Smooth muscle cell (in vitro differentiated cells): ENCODE measurements at regions not wholly inside any gene's neighbourhood (a gene's known extent, or its start where the extent isn't known, plus 50 kb on each side); places are given as distances from the start of the nearest gene placed in this dataset.

ENCODE experiments used
- DNase-seq: peaks from one replicate; lab custom pipeline; 2025; ENCODE audit not compliant: unreplicated experiment; lab: John Stamatoyannopoulos, UW
- H2AFZ ChIP-seq: fragments of 200-600 bp; sonication (generic); 2 replicates; pipeline ENCODE4 v1.6.0; 2016; ENCODE audit warnings: antibody characterized with exemption, low read depth, mild to moderate bottlenecking
- H3F3A ChIP-seq: fragments of 200-600 bp; sonication (generic); 2 replicates; pipeline ENCODE4 v1.6.0; 2017; ENCODE audit warnings: antibody characterized with exemption, low read depth
- H3K27ac ChIP-seq: fragments of 200-600 bp; sonication (generic); 2 replicates; pipeline ENCODE4 v1.5.1; 2016; ENCODE audit warnings: low read depth, mild to moderate bottlenecking
- H3K27me3 ChIP-seq: fragments of 200-600 bp; sonication (generic); 2 replicates; pipeline ENCODE4 v1.6.1; 2016; ENCODE audit warnings: low read depth, mild to moderate bottlenecking
- H3K36me3 ChIP-seq: fragments of 200-600 bp; sonication (generic); 2 replicates; pipeline ENCODE4 v1.5.1; 2016; ENCODE audit warnings: low read depth
- H3K4me1 ChIP-seq: fragments of 200-600 bp; sonication (generic); 2 replicates; pipeline ENCODE4 v1.5.1; 2016; ENCODE audit warnings: low read depth
- H3K4me2 ChIP-seq: fragments of 200-600 bp; sonication (generic); 2 replicates; pipeline ENCODE4 v1.6.0; 2016; ENCODE audit warnings: mild to moderate bottlenecking
- H3K4me3 ChIP-seq: fragments of 200-600 bp; sonication (generic); 2 replicates; pipeline ENCODE4 v1.5.1; 2016; ENCODE audit warnings: mild to moderate bottlenecking
- H3K79me2 ChIP-seq: fragments of 200-600 bp; sonication (generic); 2 replicates; pipeline ENCODE4 v1.6.0; 2016; ENCODE audit warnings: low read depth, mild to moderate bottlenecking
- H3K9ac ChIP-seq: fragments of 200-600 bp; sonication (generic); 2 replicates; pipeline ENCODE4 v1.6.0; 2016; ENCODE audit warnings: low read depth
- H3K9me3 ChIP-seq: fragments of 200-600 bp; sonication (generic); replicated peaks from 2 replicates; pipeline ENCODE4 v1.5.1; 2016; ENCODE audit warnings: low read depth
- H4K20me1 ChIP-seq: fragments of 200-600 bp; sonication (generic); 2 replicates; pipeline ENCODE4 v1.6.0; 2016; ENCODE audit warnings: low read depth
- WGBS: methylation state at CpG from one replicate; pipeline ENCODE4 v1.1.7; 2016; ENCODE audit warnings: low lambda C conversion rate; 5-methylcytosine and 5-hydroxymethylcytosine counted together
- TF ChIP-seq, protein P1 (sequence below): fragments of 200-600 bp; sonication (generic); IDR thresholded peaks from 2 replicates; pipeline ENCODE4 v1.5.1; 2017; ENCODE audit warnings: borderline replicate concordance, mild to moderate bottlenecking, antibody characterized with exemption; ENCODE audit not compliant: insufficient read depth, poor library complexity, severe bottlenecking

DNA sequence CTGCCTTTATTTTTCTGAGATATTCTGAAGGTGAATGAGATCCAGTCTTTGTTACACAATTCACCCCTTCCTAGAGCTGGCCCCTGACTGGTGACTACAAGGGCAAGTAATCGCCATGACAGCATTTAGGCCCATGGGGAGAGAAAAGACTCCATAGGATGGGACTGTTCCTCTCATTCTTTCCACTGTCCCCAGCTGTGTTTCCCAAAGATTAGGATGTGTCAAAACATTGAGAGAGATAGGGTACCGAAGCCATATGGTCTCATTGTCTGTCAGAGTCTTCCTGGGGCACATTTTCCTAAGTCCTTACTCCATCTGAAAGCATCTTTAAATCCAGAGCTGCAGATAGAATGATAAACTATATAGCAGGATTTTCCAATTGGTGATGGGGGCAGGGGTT is 423.5 kb downstream of the OMA1 start:
- H3F3A ChIP-seq: no peaks in the 10 kb centered on the region
- H4K20me1 ChIP-seq: no peaks in the 10 kb centered on the region
- peaks cover 7% of the 10 kb centered on the region for H3K4me1 ChIP-seq
- H3K27me3 ChIP-seq: no peaks in the 10 kb centered on the region
- H3K9me3 ChIP-seq: no peaks in the 10 kb centered on the region
- no peak for DNase-seq
- H3K79me2 ChIP-seq: no peaks in the 10 kb centered on the region
- no peaks in the 10 kb centered on the region for H3K36me3 ChIP-seq
- H2AFZ ChIP-seq: no peak overlapping the region
- TF ChIP-seq, protein P1, sequence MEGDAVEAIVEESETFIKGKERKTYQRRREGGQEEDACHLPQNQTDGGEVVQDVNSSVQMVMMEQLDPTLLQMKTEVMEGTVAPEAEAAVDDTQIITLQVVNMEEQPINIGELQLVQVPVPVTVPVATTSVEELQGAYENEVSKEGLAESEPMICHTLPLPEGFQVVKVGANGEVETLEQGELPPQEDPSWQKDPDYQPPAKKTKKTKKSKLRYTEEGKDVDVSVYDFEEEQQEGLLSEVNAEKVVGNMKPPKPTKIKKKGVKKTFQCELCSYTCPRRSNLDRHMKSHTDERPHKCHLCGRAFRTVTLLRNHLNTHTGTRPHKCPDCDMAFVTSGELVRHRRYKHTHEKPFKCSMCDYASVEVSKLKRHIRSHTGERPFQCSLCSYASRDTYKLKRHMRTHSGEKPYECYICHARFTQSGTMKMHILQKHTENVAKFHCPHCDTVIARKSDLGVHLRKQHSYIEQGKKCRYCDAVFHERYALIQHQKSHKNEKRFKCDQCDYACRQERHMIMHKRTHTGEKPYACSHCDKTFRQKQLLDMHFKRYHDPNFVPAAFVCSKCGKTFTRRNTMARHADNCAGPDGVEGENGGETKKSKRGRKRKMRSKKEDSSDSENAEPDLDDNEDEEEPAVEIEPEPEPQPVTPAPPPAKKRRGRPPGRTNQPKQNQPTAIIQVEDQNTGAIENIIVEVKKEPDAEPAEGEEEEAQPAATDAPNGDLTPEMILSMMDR: no peak
- no peak overlapping the region for H3K4me3 ChIP-seq
- WGBS: 66% methylated on average over 2 of the region's 2 CpGs
- H3K4me2 ChIP-seq: no peak overlapping the region
- no peak overlapping the region for H3K9ac ChIP-seq
- no peak overlapping the region for H3K27ac ChIP-seq

DNA sequence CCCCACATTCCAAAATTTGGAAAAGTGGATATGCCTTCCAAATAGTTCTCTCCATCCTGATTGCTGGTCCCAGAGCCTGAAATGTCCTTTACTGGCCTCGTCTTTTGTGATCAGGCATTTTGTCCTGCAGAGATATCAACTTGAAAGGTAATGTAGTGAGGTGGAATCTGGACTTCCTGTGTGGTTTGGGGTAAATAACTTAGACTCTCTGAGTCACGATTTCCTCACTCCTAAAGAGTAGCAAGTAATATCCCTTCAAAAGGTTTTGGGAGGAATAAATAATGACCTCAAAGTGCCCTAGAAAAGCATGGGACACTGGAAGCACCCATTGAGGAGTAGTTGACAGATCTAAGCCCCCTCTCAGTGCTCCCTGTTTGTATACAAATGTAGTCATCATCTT is 426.6 kb downstream of the OMA1 start:
- H3F3A ChIP-seq: no peaks in the 10 kb centered on the region
- no peak overlapping the region for H3K4me3 ChIP-seq
- DNase-seq: no peak
- H4K20me1 ChIP-seq: no peaks in the 10 kb centered on the region
- TF ChIP-seq, protein P1: no peak
- no peaks in the 10 kb centered on the region for H3K27me3 ChIP-seq
- H3K36me3 ChIP-seq: no peaks in the 10 kb centered on the region
- H3K4me1 ChIP-seq: peaks cover 7% of the 10 kb centered on the region
- no peak overlapping the region for H3K9ac ChIP-seq
- H3K4me2 ChIP-seq: no peak overlapping the region
- H2AFZ ChIP-seq: no peak overlapping the region
- H3K9me3 ChIP-seq: no peaks in the 10 kb centered on the region
- H3K27ac ChIP-seq: no peak overlapping the region
- WGBS: 75% methylated on average over 2 of the region's 2 CpGs
- no peaks in the 10 kb centered on the region for H3K79me2 ChIP-seq

DNA sequence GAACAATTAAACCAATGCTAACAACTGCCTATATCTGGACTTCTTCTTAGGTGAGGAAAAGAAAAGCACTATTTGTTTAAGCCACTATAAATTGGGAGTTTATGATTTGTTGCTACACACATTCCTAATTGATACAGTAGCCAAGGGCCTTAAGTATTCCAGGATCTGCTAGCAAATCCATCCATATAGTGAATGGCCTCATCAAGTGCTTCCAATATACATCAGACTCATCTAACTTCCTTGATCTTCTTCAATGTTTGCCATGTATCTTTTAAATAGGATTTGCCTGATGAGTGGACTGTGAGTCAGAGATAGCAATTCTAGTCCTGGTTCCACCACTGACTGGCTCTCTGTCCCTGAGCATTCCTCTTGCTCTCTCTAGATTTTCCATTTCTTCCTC is 430.2 kb downstream of the OMA1 start:
- H3K9ac ChIP-seq: no peak overlapping the region
- TF ChIP-seq, protein P1: no peak

DNA sequence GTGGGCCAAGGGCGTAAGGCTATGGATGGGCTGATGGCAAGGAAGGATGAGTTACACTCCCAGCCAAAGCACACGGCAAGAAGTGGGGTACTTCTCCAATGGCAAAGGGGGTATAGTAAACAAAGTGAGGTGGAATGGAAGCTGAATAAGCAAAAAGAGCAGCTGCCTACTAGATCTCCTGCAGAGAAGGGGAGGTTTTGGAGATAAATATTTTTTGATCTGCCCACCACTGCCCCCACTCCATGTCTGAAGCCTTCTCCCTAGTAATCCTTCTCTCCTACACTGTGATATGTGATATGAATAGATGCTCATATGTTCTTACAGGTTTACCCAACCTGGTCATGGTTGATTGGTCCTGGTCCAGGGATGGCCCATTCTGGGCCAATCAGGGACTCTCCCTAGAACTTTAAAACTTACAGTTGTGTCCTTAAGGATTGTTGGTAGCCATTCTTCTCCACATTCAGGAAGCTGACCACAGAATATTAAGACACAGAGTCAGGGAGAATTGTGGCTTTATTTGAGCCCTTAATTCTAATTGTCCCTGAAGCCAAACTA is 436.8 kb downstream of the OMA1 start:
- Histone ChIP-seq H3K4me1 (no peaks in the 10 kb centered on the region), H3K9ac (no peak overlapping the region), H4K20me1 (no peaks in the 10 kb centered on the region), H3K79me2 (no peaks in the 10 kb centered on the region), H3K27ac (no peak overlapping the region), H3K9me3 (no peaks in the 10 kb centered on the region), H3K4me2 (no peak overlapping the region), H3K27me3 (no peaks in the 10 kb centered on the region), H3K36me3 (no peaks in the 10 kb centered on the region), H3K4me3 (no peak overlapping the region), H3F3A (no peaks in the 10 kb centered on the region), H2AFZ (no peak overlapping the region)
- 85% methylated on average over 2 of the region's 2 CpGs for WGBS
- no peak for DNase-seq
- TF ChIP-seq, protein P1: no peak

More for the DNA sequence above, 430.2 kb downstream of the OMA1 start:
- no peak overlapping the region for H3K4me3 ChIP-seq
- no peak overlapping the region for H3K4me2 ChIP-seq
- no peaks in the 10 kb centered on the region for H3F3A ChIP-seq
- no peaks in the 10 kb centered on the region for H4K20me1 ChIP-seq
- no peaks in the 10 kb centered on the region for H3K9me3 ChIP-seq
- H3K4me1 ChIP-seq: no peaks in the 10 kb centered on the region
- H3K27me3 ChIP-seq: no peaks in the 10 kb centered on the region
- H3K27ac ChIP-seq: no peak overlapping the region
- H2AFZ ChIP-seq: no peak overlapping the region
- DNase-seq: no peak
- H3K36me3 ChIP-seq: no peaks in the 10 kb centered on the region
- no peaks in the 10 kb centered on the region for H3K79me2 ChIP-seq
